IPS-NIHi7 (cell line): ENCODE measurements at regions not wholly inside any gene's neighbourhood (a gene's known extent, or its start where the extent isn't known, plus 50 kb on each side); places are given as distances from the start of the nearest gene placed in this dataset.
"Not testable (repeated sequence)": the region's sequence is repeated elsewhere in the genome, so short reads cannot be mapped to it uniquely, and the experiment has no call there.

Experiments
- DNase-seq: peaks from one replicate; pipeline ENCODE4 v3.0.0; 2012; ENCODE audit warnings: mixed read lengths; ENCODE audit errors: extremely low spot score

DNA sequence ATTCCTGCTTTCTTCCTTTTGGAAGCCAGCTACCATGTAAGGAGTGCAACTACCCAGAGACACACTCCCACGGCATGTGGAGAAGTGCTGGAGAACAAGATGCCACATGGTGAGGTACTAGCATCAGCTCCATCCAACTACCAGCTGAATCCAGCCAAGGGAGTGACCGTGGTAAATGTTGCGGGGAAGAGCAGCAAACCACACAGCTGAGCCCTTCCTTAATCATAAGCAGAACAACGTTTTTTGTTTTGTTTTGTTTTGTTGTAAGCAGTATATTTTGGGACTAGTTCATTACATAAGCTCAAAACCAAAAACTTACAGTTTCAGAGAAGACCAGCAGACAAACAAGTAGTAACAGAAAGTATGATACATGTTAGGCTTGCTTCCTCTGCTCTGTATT is 212.6 kb upstream of the ATP10A start:
- no peak for DNase-seq

DNA sequence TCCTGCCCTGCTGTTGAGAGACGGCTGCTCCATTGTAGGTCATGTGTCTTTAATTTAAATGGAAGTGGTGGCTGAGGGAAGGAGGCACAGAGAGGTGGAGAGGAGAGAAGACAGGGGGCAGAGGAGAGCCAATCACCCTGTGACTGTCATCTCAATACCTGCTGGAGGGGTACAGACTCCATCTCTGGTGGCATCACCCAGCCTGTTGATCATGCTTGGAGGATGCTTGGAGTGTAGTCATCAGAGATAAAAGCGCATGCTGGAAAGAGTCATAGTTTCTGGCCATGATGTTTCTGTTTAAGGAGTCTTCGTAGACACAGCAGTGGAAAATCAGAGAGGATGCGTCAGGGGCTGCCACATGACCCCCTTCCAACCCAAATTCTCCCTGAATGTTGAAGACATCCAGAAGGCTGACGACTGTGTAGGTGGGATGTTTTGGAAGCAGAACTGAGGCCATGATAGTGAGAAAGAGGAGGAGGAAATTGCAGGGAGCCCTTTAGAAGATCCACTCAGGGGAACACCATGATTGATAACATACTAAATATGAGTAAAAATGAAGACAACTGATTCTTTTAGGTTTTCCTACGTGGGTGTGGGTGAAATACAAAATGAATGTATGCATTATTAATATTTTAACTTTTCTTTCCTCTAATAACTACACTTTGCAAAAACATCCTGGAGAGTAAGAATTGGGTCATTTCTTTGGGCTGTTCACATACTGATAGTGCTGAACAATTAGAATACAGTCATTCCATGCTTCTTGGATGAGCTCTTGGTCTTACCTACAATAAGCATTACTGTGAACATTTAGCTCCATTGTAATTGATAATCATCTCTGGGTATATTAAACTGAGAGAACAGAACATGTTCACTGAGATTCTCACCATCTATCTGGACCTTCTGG is 210.6 kb upstream of the ATP10A start:
- no peak for DNase-seq

DNA sequence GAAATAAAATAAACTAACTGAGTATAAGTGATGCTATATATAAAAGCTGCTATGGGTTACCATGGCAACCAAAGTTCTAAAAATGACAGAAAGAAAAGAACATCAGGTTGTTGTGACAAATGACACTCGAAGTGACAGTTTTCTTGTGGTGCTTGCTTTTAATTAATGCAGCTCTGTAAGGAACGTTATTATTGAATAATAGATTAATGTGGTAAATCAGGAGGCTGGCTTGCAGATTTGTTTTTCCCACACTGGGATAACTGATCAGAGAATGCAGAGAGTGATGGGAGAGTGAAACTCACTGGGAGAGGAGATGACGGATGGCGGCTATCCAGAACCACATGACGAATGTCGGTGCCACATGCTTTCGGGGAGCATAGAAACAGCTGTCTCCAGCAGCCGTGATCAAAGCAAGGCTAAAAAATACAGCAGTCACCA is 207.0 kb upstream of the ATP10A start:
- DNase-seq, result no peak

DNA sequence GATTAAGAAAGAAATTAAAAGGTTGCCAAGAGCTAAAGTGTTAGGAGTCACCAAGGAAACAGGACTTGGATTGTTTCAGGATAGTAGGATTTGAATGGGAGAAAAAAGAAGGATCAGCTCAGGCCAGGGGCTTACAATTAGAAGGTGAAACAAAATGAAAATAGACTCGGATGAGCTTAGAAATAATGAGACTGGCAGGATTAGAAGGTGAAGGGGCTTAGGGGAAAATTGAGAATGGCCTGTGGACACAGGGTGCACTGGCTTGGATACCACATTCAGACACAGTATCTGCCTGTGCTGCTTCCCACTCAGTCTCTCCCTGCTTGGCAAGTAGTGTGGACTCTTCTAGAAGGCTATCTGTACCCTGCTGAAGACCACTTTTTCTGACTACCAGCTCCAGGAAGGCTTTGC is 206.1 kb upstream of the ATP10A start:
- DNase-seq, result no peak

DNA sequence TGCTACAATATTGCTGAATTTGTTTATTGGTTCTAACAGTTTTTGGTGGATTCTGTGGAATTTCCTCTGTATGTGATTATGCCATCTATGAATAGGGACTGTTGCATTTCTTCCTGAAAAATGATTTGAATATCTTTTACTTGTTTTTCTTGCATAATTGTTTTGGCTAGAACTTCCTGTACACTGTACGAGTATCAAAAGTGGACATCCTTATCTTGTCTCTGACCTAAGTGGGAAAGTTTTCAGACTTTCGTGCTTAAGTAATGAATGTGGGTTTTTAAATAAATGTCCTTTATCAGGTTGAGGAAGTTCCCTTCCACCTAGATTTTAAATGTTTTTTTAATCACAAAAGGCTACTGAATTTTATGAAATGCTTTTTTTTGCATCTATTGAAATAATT is 203.8 kb upstream of the ATP10A start:
- no peak for DNase-seq

DNA sequence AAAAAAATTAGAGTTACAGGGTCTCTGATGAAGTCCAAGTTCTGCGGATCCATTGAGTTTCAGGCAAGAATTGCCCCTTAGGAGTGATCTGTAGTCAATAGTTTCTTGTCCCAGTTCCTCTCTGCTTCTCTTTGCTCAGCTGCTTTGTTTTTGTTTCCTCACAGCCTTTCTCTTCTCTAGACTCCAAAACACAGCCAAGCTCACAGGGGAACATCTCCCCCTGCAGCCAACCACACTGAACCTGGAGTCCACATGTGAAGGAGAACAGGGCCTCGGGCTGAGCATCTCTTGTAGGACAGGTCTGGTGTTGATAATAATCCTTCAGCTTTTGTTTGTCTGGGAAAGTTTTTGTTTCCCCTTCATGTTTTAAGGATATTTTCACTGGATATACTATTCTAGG is 202.6 kb upstream of the ATP10A start:
- DNase-seq, result peak; percentile 32

DNA sequence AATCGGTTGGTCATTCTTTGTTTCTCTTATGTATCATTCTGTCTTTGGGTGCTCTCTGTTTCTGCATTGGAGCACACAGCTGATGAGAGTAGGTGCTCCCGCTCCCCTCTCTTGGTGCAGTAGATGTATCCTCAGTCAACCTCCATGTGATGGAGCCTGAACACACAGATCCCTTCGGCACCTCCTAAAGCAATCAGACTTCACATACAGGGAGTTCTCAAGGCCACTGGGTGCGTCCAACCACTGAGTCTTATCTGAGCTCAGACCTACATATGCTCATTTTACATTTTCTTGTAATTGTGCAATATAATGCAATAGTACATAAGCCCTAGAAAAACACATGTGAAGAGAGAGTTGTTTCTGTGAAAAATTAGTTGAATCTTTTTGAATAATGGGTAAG is 198.1 kb upstream of the ATP10A start:
- DNase-seq, result no peak

DNA sequence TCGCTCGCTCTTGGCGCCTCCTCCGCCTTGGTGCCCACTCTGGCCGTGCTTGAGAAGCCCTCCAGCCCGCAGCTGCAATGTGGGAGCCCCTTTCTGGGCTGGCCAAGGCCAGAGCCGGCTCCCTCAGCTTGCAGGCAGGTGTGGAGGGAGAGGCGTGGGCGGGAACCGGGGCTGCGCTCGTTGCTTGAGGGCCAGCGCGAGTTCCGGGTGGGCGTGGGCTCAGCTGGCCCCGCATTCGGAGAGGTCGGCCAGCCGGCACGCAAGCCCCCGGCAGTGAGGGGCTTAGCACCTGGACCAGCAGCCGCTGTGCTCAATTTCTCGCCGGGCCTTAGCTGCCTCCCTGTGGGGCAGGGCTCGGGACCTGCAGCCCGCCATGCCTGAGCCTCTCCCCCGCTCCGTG is 193.6 kb upstream of the ATP10A start:
- DNase-seq, result not testable (repeated sequence)

DNA sequence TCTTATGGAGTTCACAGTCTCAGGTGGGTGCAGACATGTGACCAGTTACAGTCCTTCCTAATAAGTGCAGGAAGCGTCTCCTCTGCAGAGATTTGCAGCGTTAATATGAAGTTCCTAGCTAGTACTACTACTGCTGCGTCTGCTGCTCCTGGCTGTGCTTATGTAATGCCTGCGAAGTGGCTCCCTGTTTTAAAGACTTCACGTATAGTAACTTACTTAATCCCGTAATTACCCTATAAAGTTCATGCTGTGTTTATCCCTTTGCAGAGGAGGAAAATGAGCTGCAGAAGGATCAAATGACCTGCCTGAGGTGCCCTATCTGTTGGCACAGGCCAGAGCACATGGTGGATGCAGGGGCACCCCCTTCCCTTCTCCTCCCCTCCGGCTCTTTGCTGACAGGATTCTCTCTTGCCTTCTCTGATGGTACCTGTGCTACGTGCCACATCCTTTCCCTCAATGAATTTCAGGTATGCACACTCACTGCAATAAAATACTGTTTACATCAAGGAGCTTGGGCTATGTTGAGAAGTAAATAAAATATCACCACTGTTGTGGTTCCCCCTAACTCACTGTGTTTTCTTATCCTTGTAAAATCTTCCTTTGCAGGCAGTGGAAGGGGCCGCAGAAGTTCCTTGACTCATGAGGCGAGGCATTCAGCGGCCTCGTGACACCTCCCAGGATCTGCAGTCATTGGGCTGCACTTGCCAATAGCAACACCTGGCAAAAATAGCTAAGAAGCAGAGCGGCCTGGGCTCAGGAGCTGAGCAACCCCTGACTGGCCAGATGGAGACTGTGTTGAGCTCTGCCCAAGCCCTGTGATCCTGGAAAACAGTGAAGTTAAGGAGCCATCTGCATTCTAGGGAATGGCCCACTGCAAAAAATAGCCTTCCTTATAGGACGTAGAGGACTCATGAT is 188.9 kb upstream of the ATP10A start:
- no peak for DNase-seq

DNA sequence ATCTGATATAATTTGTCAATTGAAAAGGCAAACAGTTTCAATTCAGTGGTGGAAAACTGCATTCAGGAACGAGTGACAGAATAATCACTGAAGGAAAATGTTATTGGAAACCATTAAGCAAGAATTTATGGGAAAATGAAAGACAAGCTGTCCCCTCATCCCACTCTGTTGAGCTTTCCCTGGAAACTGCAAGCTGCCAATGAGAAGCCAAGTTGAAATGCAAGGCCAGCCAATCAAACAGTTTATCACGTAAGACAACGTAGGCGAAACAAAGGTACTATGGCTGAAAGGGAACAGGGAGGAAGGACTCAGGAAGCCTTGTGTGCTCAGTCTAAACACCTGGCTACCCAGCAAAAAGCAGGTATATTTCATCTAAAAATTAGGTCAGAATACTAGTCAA is 187.9 kb upstream of the ATP10A start:
- no peak for DNase-seq

DNA sequence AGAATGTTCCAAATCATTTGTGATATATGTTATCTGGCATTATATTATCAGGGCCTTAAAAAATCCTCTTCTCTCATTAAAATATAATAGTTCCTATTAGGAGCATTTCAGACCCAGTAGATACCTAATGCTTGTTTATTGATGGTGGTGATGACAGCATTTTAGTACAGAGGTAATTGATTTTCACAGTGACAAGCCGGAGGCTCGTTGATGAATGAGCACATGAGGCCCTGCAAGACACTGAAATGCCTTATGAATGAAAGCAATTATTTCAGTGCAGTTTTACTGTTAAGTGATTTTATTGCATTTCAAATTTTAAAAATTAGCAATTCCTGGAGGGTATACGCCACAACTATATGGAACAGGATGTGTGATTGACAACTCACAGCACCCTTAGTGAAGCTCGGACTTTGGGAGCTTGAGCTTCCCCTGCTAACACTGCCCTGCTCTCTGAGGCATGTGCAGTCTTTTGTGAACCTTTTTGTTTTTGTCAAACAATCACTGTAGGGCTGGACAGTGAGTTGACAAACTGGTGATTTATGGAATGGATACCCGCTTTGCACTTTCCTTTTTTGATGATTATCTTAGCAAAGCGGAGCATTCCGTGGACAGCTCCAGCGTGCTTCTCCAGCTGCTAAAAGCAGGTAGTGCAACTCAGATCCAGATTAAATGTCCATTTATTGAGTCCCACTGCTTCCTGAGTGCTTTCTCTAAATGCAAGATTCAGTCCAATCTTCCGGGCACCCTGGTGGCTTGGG is 187.0 kb upstream of the ATP10A start:
- no peak for DNase-seq

DNA sequence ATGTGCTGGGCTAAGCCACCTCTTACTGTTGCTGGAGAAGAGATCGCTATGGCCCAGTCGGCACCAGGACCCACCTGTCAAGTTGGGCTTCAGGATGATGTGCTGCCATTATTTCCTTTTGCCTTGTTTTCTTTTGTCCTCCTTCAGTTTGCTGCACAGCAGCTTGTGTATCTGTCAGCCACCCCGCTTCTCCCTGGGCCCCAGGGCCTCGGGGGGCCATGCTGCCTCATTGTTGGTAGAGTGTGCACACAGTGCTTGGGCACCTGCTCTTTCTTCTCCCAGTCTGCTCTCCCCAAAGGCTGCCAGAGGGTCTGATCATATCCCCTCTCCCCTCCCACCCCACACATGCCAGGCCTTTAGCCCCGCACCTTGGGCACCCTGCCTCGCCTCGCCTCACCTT is 185.5 kb upstream of the ATP10A start:
- DNase-seq, result no peak

DNA sequence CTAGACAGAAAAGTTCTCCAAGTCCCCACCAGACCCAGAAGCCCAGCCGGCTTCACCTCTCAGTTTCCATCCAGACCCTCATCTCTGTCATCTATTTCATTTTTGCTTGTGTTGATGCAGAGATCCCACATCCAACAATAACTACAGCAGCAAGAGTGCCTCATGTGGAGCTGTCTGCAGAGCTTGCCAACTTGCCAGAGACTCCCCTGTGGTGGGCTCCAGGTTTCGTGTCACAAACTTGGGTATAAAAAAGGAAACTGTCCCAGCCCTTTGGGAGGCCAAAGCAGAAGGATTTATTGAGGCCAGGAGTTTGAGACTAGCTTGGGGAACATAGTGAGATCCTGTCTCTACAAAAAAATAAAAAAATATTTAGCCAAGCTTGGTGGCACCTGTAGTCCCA is 182.4 kb upstream of the ATP10A start:
- DNase-seq, result no peak

DNA sequence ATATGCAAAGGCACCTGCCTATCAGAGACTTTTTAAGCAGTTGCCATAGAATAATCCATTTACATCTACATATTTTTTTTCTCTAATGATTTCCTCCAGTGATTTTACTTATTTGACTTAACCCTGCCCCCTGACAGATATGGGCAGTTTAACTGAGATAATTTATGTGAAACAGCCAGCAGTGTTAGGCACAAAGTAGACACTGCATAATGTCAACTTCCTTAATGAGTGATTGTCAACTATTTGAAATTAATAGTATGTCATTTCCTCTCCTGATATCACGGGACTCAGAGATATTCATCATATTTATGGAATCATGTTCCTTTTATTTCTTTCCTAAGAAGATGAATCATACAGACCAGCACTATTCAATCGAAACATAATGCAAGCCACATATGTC is 179.9 kb upstream of the ATP10A start:
- no peak for DNase-seq

DNA sequence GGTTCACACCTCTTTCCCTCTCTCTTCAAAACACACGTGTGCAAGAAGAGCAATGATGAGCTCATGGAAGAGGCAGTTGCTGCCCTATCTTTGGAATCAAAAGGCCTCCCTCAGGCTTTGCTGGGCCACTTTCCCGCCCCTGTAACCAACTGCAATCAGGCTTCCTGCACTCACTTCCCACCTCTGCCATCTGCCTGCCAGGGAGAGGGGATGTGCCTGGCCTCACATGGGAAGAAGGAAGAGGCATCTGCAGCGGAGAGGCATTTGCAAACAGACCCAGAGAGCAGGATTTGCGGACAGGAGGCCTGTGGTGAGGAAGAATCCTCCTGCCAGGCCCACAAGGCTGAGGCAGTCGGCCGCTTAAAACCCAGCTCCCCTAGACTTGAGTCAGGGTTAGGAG is 175.6 kb upstream of the ATP10A start:
- peak; percentile 43 for DNase-seq

DNA sequence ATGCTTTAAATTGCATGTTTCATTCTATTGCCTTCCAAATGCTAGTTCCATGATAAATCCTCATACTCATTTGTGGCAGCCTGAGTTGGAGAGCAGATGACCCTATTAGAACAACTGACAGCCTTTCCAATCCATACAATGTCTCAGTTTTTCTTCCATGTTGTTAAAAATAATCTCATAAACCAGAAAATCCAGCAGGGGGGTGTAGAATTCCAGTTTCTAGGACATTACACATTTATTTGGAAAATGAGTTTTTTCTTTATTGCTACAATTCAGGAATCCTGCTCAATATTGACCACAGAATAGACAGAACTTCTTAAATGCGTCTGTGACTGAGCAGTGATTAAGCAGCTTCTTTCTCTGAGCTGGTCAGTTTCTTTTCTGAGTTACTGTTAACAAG is 174.2 kb upstream of the ATP10A start:
- no peak for DNase-seq

DNA sequence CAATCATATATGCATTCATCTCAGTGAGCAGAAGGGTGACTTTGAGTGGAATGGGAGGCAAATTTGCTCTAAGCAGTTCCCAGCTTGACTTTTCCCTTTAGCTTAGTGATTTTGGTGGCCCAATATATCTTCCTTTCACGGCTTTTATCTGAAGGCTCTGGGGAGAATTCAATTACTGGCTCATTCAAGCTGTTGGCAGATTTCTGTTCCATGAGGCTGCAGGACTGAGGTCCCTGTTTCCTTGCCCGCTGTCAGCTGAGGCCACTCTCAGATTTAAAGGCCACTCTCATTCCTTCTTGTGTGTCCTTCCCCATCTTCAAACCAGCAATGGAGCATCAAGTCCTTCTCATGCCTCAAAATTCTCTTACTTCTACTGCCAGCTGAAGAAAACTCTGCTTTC is 170.4 kb upstream of the ATP10A start:
- no peak for DNase-seq

DNA sequence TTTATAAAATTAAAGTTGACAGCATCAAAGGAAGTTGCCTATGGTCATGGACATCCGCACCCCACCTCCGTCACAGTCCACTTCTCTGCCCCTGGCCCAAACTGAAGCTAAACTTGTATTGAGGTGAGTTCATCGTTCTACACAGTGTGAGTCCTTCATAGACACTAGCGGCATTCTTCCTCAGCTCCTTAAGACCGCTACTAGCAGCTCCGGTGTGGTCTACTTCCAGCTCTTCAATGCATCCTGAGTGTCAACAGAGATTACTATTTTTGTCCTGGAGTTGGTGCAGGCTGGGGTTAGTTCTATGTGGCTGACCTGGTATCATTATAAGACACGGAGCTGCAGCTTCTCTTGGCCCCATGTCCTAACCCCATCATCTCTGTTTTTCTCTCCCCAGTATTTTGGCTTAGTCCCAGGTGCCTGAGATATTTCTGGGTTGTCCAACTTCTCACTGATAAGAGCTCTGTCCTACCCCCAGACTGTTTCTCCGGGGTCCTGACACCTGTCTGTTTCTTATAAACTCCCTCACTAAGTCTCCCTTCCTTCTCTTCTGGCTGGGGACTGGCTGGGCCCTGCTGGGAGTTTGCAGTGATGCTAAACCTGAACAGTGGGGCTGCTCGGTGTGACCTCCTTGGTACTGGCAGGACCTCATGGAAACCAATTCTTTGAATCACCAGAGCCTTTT is 169.2 kb upstream of the ATP10A start:
- DNase-seq, result no peak

DNA sequence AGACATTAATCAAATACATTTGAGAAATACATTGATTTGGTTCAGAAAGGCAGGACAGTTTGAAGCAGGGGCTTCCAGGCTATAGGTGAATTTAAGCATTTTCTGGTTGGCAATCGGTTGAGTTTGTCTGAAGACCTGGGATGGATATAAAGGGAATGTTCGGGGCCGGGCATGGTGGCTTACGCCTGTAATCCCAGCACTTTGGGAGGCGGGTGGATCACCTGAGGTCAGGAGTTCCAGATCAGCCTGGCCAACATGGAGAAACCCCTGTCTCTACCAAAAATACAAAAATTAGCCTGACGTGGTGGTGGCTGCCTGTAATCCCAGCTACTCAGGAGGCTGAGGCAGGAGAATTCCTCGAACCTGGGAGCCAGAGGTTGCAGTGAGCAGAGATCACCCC is 166.5 kb upstream of the ATP10A start:
- DNase-seq, result not testable (repeated sequence)

DNA sequence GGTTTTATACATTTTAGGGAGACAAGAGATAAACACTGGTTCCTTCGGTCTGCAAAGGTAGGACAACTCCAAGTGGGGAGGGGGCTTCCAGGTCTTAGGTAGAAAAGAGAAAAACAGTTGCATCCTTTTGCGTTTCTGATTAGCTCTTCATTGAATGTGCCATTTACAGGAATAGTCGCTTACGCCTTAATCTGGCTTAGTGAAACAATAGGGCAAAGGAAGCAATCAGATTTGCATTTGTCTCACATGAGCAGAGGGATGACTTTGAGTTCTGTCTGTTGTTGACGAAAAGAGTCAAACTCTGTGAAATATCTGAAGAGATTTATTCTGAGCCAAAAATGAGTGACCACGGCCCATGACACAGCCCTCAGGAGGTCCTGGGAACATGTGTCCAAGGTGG is 166.0 kb upstream of the ATP10A start:
- DNase-seq, result no peak

DNA sequence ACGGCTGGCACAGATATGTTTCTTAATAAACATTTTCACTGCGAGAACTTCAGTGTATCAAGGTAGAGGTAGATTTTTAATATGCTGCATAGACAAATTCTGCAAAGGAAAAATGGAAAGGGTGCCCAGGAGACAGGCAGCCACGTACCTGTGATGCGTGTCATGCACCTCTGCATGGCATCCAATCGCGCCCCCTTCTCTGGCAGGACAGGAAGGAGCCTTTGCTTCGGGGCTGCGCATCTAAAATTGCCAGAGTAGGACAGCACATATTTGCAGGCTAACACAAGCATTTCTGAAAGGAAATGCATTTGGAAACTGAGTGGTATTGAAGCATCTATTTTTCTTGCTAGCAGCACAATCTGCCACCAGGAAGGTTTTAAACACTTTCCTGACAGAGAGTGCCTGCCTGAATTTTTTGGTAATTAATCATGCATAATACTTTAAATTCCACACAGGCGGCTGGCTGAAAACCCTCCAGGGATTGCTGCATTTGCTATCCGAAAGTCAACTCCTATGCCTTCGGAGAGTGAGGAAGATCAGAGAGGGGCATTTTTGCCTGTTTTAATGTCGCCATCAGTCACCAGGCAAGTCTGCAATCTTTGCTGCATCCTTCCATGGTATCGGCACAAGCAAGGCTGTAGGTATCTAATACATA is 165.1 kb upstream of the ATP10A start:
- no peak for DNase-seq
